ENCODE measurements at regions not wholly inside any gene's neighbourhood (a gene's known extent, or its start where the extent isn't known, plus 50 kb on each side); places are given as distances from the start of the nearest gene placed in this dataset.

DNA sequence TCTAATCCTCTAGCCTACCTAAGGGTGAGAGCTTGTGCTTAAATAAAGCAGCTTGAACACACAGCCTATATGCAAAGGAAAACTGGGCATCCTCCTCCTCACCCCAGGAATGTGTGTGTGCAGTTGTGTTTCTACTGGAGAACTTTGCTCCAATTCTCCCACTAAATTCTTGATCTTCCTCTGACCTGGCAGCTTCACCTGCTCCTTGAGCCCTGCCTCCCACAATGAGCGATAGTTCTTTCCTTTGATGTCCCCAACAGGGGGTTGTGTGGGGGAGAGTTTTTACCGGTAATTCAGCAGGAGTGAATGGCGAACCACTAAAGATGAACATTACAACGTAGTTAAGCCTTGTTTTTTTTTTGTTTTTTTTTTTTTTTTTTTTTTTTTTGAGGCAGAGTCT, 113.5 kb upstream of the RCN1 start:
- intact Hi-C loops (cut with DNase I): no loop called here
- Histone ChIP-seq H3K4me1 (no peaks in the 10 kb centered on the region), H3K9me3 (no peaks in the 10 kb centered on the region), H3K4me3 (no peak overlapping the region), H3K27ac (no peak overlapping the region), H3K27me3 (no peaks in the 10 kb centered on the region), H3K36me3 (no peaks in the 10 kb centered on the region)
- TF ChIP-seq, protein P1, sequence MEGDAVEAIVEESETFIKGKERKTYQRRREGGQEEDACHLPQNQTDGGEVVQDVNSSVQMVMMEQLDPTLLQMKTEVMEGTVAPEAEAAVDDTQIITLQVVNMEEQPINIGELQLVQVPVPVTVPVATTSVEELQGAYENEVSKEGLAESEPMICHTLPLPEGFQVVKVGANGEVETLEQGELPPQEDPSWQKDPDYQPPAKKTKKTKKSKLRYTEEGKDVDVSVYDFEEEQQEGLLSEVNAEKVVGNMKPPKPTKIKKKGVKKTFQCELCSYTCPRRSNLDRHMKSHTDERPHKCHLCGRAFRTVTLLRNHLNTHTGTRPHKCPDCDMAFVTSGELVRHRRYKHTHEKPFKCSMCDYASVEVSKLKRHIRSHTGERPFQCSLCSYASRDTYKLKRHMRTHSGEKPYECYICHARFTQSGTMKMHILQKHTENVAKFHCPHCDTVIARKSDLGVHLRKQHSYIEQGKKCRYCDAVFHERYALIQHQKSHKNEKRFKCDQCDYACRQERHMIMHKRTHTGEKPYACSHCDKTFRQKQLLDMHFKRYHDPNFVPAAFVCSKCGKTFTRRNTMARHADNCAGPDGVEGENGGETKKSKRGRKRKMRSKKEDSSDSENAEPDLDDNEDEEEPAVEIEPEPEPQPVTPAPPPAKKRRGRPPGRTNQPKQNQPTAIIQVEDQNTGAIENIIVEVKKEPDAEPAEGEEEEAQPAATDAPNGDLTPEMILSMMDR (IDR thresholded peaks at IDR 0.05): no peak
- no peak for TF ChIP-seq POLR2AphosphoS5 (IDR thresholded peaks at IDR 0.05; ENCODE audit: insufficient read depth in 1 of 2, low read depth in 1 of 2)
- TF ChIP-seq POLR2A (IDR thresholded peaks at IDR 0.05): no peak
- no peak for DNase-seq (ENCODE audit: extremely low spot score in 2 of 2)

DNA sequence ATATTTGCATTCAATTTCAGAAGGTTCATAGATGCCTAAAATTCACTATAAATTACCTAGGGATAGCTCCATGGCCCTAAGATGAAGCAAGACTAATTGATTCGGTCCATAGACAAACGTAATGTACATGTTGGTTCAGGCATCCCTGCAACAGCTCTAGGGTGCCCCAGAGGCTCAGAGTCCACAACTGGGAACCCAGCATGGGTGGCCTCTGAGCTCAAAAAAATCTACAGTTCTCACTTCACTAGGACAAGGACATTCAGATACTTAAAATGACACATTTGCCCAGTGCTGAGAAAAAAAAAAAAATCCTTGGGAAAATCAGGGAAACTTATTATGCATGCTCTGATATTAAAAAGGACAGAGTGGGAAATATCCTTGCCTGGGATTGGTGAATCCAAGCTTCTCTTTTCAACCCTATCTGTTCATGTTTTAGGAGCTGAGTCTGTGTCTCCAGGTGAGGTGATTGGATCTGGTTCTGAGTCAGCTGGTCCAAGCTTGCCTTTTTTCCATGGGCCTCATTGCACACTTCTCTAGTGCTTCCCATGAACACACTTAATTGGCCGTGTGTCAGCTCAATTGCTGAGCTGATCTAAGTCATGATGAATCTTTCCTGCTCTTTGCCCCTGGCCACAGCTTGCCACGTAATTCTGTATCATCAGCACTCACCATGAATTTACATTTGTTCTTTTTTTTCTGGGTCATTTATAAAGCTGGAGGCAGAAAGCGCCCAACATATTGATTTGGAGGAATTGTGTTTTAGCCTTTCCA, 116.3 kb upstream of the RCN1 start:
- intact Hi-C loops (cut with DNase I): no loop called here
- peak in 1 of 2 donors; percentile 40 for DNase-seq (ENCODE audit: extremely low spot score in 2 of 2)
- Histone ChIP-seq H3K27ac (no peak overlapping the region), H3K27me3 (no peaks in the 10 kb centered on the region), H3K9me3 (no peaks in the 10 kb centered on the region), H3K36me3 (no peaks in the 10 kb centered on the region), H3K4me3 (no peak overlapping the region), H3K4me1 (no peaks in the 10 kb centered on the region)
- TF ChIP-seq POLR2AphosphoS5 (IDR thresholded peaks at IDR 0.05; ENCODE audit: insufficient read depth in 1 of 2, low read depth in 1 of 2) (no peak), POLR2A (IDR thresholded peaks at IDR 0.05) (no peak)
- TF ChIP-seq, protein P1 (IDR thresholded peaks at IDR 0.05): no peak

DNA sequence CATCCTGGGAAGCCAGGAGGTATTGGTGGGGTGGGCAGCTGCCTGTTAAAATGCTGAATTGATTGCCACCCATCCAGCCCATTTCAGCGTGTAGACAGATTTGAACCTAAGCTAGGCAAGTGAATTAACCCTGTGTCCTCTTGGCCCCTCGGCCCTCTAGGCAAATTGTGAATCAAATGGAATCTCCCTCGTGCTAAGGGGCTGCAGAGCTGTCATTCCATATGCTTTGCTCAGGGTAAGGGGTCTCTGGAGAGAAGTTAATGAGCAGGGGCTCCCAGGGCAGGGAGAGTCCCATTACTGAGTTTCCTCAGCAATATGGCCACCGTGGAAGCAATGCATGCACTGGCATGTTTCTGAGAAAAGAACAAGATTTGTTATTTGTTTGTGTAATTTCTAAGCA, 117.7 kb upstream of the RCN1 start:
- Histone ChIP-seq H3K36me3 (no peaks in the 10 kb centered on the region), H3K4me3 (no peak overlapping the region), H3K27ac (no peak overlapping the region), H3K4me1 (no peaks in the 10 kb centered on the region), H3K27me3 (no peaks in the 10 kb centered on the region), H3K9me3 (no peaks in the 10 kb centered on the region)
- TF ChIP-seq POLR2AphosphoS5 (IDR thresholded peaks at IDR 0.05; ENCODE audit: insufficient read depth in 1 of 2, low read depth in 1 of 2) (no peak), POLR2A (IDR thresholded peaks at IDR 0.05) (no peak)
- TF ChIP-seq, protein P1 (IDR thresholded peaks at IDR 0.05): no peak
- DNase-seq (ENCODE audit: extremely low spot score in 2 of 2): peak in 1 of 2 donors; percentile 62
- intact Hi-C loops (cut with DNase I): no loop called here

DNA sequence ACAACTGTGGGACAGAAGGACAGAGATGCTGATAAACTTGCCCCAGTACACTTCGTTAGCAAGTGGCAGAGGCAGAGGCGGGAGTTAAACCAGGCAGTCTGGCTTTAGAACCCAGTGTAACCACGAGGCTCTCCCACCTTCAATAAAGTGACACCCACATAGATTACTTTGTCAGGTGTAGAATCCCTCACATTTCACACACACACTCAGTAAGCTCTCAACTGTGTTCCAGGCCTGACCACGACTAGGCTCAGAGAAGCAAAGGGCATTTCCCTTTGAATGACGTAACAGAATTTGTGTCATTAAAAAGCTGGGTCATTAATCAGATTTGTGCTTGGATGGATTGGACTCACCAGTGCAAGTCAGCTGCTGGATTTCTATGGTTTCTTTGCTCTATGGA, 118.3 kb upstream of the RCN1 start:
- intact Hi-C loops (cut with DNase I): no loop called here
- TF ChIP-seq, protein P1 (IDR thresholded peaks at IDR 0.05): no peak
- TF ChIP-seq POLR2AphosphoS5 (IDR thresholded peaks at IDR 0.05; ENCODE audit: insufficient read depth in 1 of 2, low read depth in 1 of 2): no peak
- TF ChIP-seq POLR2A (IDR thresholded peaks at IDR 0.05): no peak
- Histone ChIP-seq H3K27me3 (no peaks in the 10 kb centered on the region), H3K4me1 (no peaks in the 10 kb centered on the region), H3K27ac (no peak overlapping the region), H3K36me3 (no peaks in the 10 kb centered on the region), H3K9me3 (no peaks in the 10 kb centered on the region), H3K4me3 (no peak overlapping the region)
- peak in 1 of 2 donors; percentile 49 for DNase-seq (ENCODE audit: extremely low spot score in 2 of 2)

DNA sequence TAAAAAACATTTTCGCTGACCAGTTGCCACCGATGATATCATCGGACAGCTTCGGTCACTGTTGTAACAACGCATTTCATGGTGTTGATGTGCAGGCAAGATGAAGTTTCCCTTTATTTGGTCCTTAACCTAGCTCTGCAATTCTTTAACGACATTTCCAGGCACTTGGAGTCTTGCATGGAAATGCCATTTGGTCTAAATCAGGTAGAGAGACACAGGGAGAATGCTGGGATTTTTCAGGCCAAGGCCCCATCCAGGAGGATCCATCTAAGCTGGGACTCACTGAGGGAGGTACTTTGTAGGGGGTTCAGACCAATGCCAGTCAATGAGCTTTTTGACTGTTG, 121.5 kb upstream of the RCN1 start:
- H3K4me3 ChIP-seq: no peak overlapping the region
- no peaks in the 10 kb centered on the region for H3K9me3 ChIP-seq
- no peaks in the 10 kb centered on the region for H3K27me3 ChIP-seq
- intact Hi-C loops (cut with DNase I): no loop called here
- TF ChIP-seq, protein P1 (IDR thresholded peaks at IDR 0.05): no peak
- TF ChIP-seq POLR2A (IDR thresholded peaks at IDR 0.05): no peak
- no peak for TF ChIP-seq POLR2AphosphoS5 (IDR thresholded peaks at IDR 0.05; ENCODE audit: insufficient read depth in 1 of 2, low read depth in 1 of 2)
- DNase-seq (ENCODE audit: extremely low spot score in 2 of 2): peak in 1 of 2 donors; percentile 27
- no peaks in the 10 kb centered on the region for H3K4me1 ChIP-seq
- no peak overlapping the region for H3K27ac ChIP-seq
- no peaks in the 10 kb centered on the region for H3K36me3 ChIP-seq

All from vagina (tissue), 2 donors.